ENCODE measurements at regions not wholly inside any gene's neighbourhood (a gene's known extent, or its start where the extent isn't known, plus 50 kb on each side); places are given as distances from the start of the nearest gene placed in this dataset.

GRCh38 chr14:71463807-71464206, 468.4 kb upstream of the RGS6 start:
- no peak for DNase-seq (ENCODE audit: low read depth in 1 of 2, low spot score in 1 of 2)
- no peak for TF ChIP-seq POLR2AphosphoS5 (IDR thresholded peaks at IDR 0.05; ENCODE audit: low read depth)
- H3K27me3 ChIP-seq (ENCODE audit: insufficient read depth, poor library complexity, severe bottlenecking): no peaks in the 10 kb centered on the region
- H3K4me3 ChIP-seq (replicated peaks; ENCODE audit: insufficient read depth, low read length): no peak overlapping the region
- no peak overlapping the region for H3K27ac ChIP-seq (replicated peaks)

GRCh38 chr14:71464840-71465239, 467.4 kb upstream of the RGS6 start:
- DNase-seq (ENCODE audit: low read depth in 1 of 2, low spot score in 1 of 2): no peak
- H3K27me3 ChIP-seq (ENCODE audit: insufficient read depth, poor library complexity, severe bottlenecking): no peaks in the 10 kb centered on the region
- H3K27ac ChIP-seq (replicated peaks): no peak overlapping the region
- no peak overlapping the region for H3K4me3 ChIP-seq (replicated peaks; ENCODE audit: insufficient read depth, low read length)
- TF ChIP-seq POLR2AphosphoS5 (IDR thresholded peaks at IDR 0.05; ENCODE audit: low read depth) (no peak), SPI1 (IDR thresholded peaks at IDR 0.05; ENCODE audit: borderline replicate concordance, low read depth) (no peak), REST (IDR thresholded peaks at IDR 0.05; ENCODE audit: insufficient replicate concordance, low read depth) (no peak), GABPA (IDR thresholded peaks at IDR 0.05; ENCODE audit: low read depth) (no peak), CTCF (IDR thresholded peaks at IDR 0.05; ENCODE audit: insufficient read depth, low read length) (no peak)

- Histone ChIP-seq H3K27me3 (ENCODE audit: insufficient read depth, poor library complexity, severe bottlenecking) (no peaks in the 10 kb centered on the region), H3K27ac (replicated peaks) (no peak overlapping the region), H3K4me3 (replicated peaks; ENCODE audit: insufficient read depth, low read length) (no peak overlapping the region)
- DNase-seq (ENCODE audit: low read depth in 1 of 2, low spot score in 1 of 2): no peak
- TF ChIP-seq REST (IDR thresholded peaks at IDR 0.05; ENCODE audit: insufficient replicate concordance, low read depth) (no peak), GABPA (IDR thresholded peaks at IDR 0.05; ENCODE audit: low read depth) (no peak), CTCF (IDR thresholded peaks at IDR 0.05; ENCODE audit: insufficient read depth, low read length) (no peak), POLR2AphosphoS5 (IDR thresholded peaks at IDR 0.05; ENCODE audit: low read depth) (no peak), SPI1 (IDR thresholded peaks at IDR 0.05; ENCODE audit: borderline replicate concordance, low read depth) (no peak)
Observed at GRCh38 chr14:71465316-71465715, 466.9 kb upstream of the RGS6 start.

- no peak for DNase-seq (ENCODE audit: low read depth in 1 of 2, low spot score in 1 of 2)
- TF ChIP-seq CTCF (IDR thresholded peaks at IDR 0.05; ENCODE audit: insufficient read depth, low read length) (no peak), SPI1 (IDR thresholded peaks at IDR 0.05; ENCODE audit: borderline replicate concordance, low read depth) (no peak), POLR2AphosphoS5 (IDR thresholded peaks at IDR 0.05; ENCODE audit: low read depth) (no peak), REST (IDR thresholded peaks at IDR 0.05; ENCODE audit: insufficient replicate concordance, low read depth) (no peak), GABPA (IDR thresholded peaks at IDR 0.05; ENCODE audit: low read depth) (no peak)
- Histone ChIP-seq H3K27ac (replicated peaks) (no peak overlapping the region), H3K4me3 (replicated peaks; ENCODE audit: insufficient read depth, low read length) (no peak overlapping the region), H3K27me3 (ENCODE audit: insufficient read depth, poor library complexity, severe bottlenecking) (no peaks in the 10 kb centered on the region)
Observed at GRCh38 chr14:71466251-71466650, 466.0 kb upstream of the RGS6 start.
